D721Med (cell line): ENCODE measurements at regions not wholly inside any gene's neighbourhood (a gene's known extent, or its start where the extent isn't known, plus 50 kb on each side); places are given as distances from the start of the nearest gene placed in this dataset.

ENCODE experiments used
- DNase-seq: peaks from one replicate; pipeline ENCODE4 v3.0.0; 2011; ENCODE audit warnings: low spot score; ENCODE audit not compliant: insufficient read length
- FAIRE-seq: peaks from 2 replicates; lab custom pipeline; 2011; peaks lifted over from hg19 to GRCh38; lab: Jason Lieb, UNC
- CTCF ChIP-seq: IDR thresholded peaks from 2 replicates; pipeline ENCODE4 v1.5.1; 2012; ENCODE audit warnings: mild to moderate bottlenecking, control low read depth; ENCODE audit not compliant: insufficient read depth; ENCODE audit errors: missing control alignments

- no peak for TF ChIP-seq CTCF
- FAIRE-seq = no peak
- no peak for DNase-seq
Measured at GRCh38 chr6:169165561-169166300, 87.9 kb downstream of the THBS2 start.

- TF ChIP-seq CTCF = no peak
- DNase-seq = no peak
- no peak for FAIRE-seq
Measured at GRCh38 chr6:169164986-169165385, 88.7 kb downstream of the THBS2 start.

- no peak for FAIRE-seq
- TF ChIP-seq CTCF = no peak
- no peak for DNase-seq
Measured at GRCh38 chr6:169164451-169164850, 89.2 kb downstream of the THBS2 start.

GRCh38 chr6:169163411-169163901 lies 90.2 kb downstream of the THBS2 start:
- TF ChIP-seq CTCF = no peak

GRCh38 chr6:169162752-169163407 lies 90.8 kb downstream of the THBS2 start:
- no peak for DNase-seq
- FAIRE-seq = no peak
- TF ChIP-seq CTCF = no peak

More at GRCh38 chr6:169163411-169163901, 90.2 kb downstream of the THBS2 start:
- DNase-seq (no peak), FAIRE-seq (no peak)

- DNase-seq (no peak), FAIRE-seq (no peak)
- TF ChIP-seq CTCF = no peak
Measured at GRCh38 chr6:169162249-169162648, 91.4 kb downstream of the THBS2 start.

GRCh38 chr6:169161572-169162167 lies 92.0 kb downstream of the THBS2 start:
- no peak for FAIRE-seq
- TF ChIP-seq CTCF = no peak
- DNase-seq = no peak
